Small intestine (tissue), 7 donors: ENCODE measurements at regions not wholly inside any gene's neighbourhood (a gene's known extent, or its start where the extent isn't known, plus 50 kb on each side); places are given as distances from the start of the nearest gene placed in this dataset.

ENCODE experiments used
- DNase-seq, 2 donors: peaks; one replicate each; pipeline versions ENCODE4 v3.0.0 to v3.0.0-alpha.2; 2013
- FAIRE-seq: peaks from 2 replicates; lab custom pipeline; 2012; peaks lifted over from hg19 to GRCh38; lab: Jason Lieb, UNC
- H3K27ac ChIP-seq, 3 donors: one replicate each; pipeline ENCODE4 v1.5.1; 2013; ENCODE audit warnings: low read length in 2 of 3, mild to moderate bottlenecking in 2 of 3, control low read depth in 1 of 3, inconsistent platforms in 1 of 3, low read depth in 1 of 3, moderate library complexity in 1 of 3
- H3K27me3 ChIP-seq, 3 donors: one replicate each; pipeline ENCODE4 v1.6.1; 2013; ENCODE audit warnings: low read length in 3 of 3, inconsistent platforms in 1 of 3; ENCODE audit not compliant: control insufficient read depth in 3 of 3, insufficient read depth in 3 of 3
- H3K36me3 ChIP-seq, 3 donors: one replicate each; pipeline ENCODE4 v1.6.1; 2013; ENCODE audit warnings: low read length in 3 of 3, inconsistent platforms in 1 of 3, low read depth in 1 of 3, mild to moderate bottlenecking in 1 of 3, moderate library complexity in 1 of 3; ENCODE audit not compliant: control insufficient read depth in 3 of 3, insufficient read depth in 2 of 3
- H3K4me1 ChIP-seq, 3 donors: one replicate each; pipeline ENCODE4 v1.6.1; 2013; ENCODE audit warnings: low read length in 2 of 3, inconsistent platforms in 1 of 3, low read depth in 1 of 3, mild to moderate bottlenecking in 1 of 3, moderate library complexity in 1 of 3; ENCODE audit not compliant: control insufficient read depth in 3 of 3, insufficient read depth in 2 of 3
- H3K4me3 ChIP-seq, 3 donors: one replicate each; pipeline ENCODE4 v1.5.1; 2013; ENCODE audit warnings: low read length in 3 of 3, control low read depth in 1 of 3, inconsistent platforms in 1 of 3, low read depth in 1 of 3, mild to moderate bottlenecking in 1 of 3, moderate library complexity in 1 of 3
- H3K9me3 ChIP-seq, 2 donors: one replicate each; pipeline ENCODE4 v1.6.1; 2013; ENCODE audit warnings: low read depth in 1 of 2, low read length in 1 of 2; ENCODE audit not compliant: control insufficient read depth in 2 of 2, insufficient read depth in 1 of 2
- WGBS, 3 donors: extraction: QIAGEN DNeasy Blood & Tissue Kit; methylation state at CpG; one replicate each; pipeline ENCODE4 v1.1.7; 2013; 5-methylcytosine and 5-hydroxymethylcytosine counted together
- donor health status: healthy with polysubstance abuse.
- donor health status: control.
- donor health status: control.
- donor health status: Bipolar disorder and iron deficiency.
- donor health status: healthy.

DNA sequence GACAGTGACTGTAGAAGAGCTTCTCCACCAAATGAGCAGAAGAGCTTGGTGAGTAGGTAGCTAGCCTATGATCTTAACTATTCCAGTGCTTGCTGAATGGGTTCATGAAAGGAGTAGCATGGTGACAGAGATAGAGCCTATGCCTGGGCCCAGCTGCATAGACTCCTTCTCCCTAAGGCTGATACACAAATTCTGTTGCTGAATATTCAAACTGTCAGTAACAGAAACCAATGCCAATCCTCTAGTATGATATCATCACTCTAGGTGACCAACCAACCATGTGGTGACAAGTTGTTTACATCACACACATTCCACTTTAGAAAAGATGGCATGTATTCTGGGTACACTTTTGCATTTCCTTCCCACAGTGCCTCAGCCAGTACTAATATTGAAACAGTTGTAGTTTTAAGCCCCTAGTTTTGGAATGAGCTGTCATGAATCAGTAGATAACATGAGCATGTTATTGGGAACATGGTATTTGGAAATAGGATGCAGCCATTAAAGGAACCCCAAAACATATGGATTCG is 103.4 kb upstream of the GRXCR1 start:
- Histone ChIP-seq H3K9me3 (no peaks in the 10 kb centered on the region), H3K27me3 (peaks cover 0 to 4% (median 0%) of the 10 kb centered on the region in 3 donors), H3K4me3 (no peak overlapping the region), H3K27ac (no peak overlapping the region), H3K4me1 (no peaks in the 10 kb centered on the region), H3K36me3 (no peaks in the 10 kb centered on the region)
- no peak for DNase-seq
- WGBS, 3 donors = 71 to 85% (median 83%) methylated on average over 1 of the region's 1 CpG
- no peak for FAIRE-seq

- peaks cover 0 to 4% (median 0%) of the 10 kb centered on the region in 3 donors for H3K27me3 ChIP-seq
- no peaks in the 10 kb centered on the region for H3K4me1 ChIP-seq
- 88 to 90% (median 88%) methylated on average over 6 of the region's 6 CpGs for WGBS, 3 donors
- FAIRE-seq = no peak
- H3K9me3 ChIP-seq = no peaks in the 10 kb centered on the region
- no peak overlapping the region for H3K27ac ChIP-seq
- DNase-seq = no peak
- H3K36me3 ChIP-seq = no peaks in the 10 kb centered on the region
- no peak overlapping the region for H3K4me3 ChIP-seq
These were observed 105.4 kb upstream of the GRXCR1 start for GRCh38 chr4:42787079-42787463.

DNA sequence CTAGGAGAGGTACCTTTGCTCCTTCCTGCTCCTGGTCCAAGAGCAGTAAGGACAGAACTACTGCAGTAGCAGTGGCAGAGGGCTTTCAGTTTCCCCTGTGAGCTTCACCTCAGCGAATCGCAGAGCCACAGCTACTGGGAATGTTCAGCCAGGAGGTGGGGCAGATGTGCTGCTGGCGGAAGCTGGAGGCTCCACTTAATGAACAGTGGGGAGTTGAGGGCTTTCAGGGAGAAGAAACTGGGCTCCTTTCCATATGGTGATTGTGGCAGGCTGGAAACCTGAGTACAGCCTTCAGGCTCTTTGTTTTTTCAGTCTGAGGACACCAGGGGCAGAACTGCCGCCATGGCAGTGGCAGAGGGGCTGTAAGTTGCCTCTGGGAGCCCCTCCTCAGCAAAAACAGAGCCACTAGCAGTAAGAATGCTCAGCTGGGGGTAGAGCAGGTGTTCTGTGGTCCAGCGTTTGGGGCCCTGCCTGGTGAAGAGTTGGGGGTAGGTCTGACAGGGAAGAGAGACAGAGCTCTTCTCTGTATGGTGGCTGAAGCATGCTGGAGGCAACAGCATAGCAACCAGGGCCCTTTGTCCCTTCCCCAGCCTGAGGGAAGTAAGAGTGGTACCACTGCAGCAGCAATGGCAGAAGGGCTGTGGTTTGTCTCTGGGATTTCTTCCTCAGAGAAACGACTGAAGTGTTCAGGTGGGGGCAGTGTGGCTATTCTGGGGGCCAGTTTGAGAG is 106.0 kb upstream of the GRXCR1 start:
- Histone ChIP-seq H3K4me3 (no peak overlapping the region), H3K27ac (no peak overlapping the region), H3K4me1 (no peaks in the 10 kb centered on the region), H3K27me3 (peaks cover 0 to 4% (median 0%) of the 10 kb centered on the region in 3 donors), H3K36me3 (no peaks in the 10 kb centered on the region), H3K9me3 (no peaks in the 10 kb centered on the region)
- no peak for FAIRE-seq
- DNase-seq = no peak
- WGBS, 3 donors = 48 to 61% (median 51%) methylated on average over 6 of the region's 6 CpGs

GRCh38 chr4:42785817-42786216 is 106.7 kb upstream of the GRXCR1 start:
- no peak for FAIRE-seq
- Histone ChIP-seq H3K9me3 (no peaks in the 10 kb centered on the region), H3K27ac (no peak overlapping the region), H3K36me3 (no peaks in the 10 kb centered on the region), H3K4me1 (no peaks in the 10 kb centered on the region), H3K4me3 (no peak overlapping the region), H3K27me3 (peaks cover 0 to 4% (median 0%) of the 10 kb centered on the region in 3 donors)
- WGBS, 3 donors = 84 to 91% (median 89%) methylated on average over 5 of the region's 5 CpGs
- DNase-seq = no peak

DNA sequence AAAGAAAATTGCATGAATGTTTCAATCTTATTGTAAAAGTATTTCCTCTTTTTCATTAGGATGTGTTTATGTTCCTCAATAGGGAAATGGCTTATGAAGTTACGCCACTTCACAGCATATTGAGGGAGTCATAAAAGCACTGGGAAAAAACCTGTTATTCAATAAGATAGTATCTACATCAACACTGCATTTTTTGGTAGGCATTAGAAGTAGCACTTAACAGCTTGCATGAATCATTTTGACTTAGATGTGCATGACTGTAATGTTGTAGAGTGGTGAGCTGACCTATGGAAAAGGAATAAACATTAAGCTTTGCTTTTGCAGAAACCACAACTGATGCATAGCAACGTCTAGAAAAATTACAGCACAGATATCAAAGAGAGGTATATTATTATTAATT is 111.2 kb upstream of the GRXCR1 start:
- H3K27ac ChIP-seq = no peak overlapping the region
- 44 to 67% (median 57%) methylated on average over 2 of the region's 2 CpGs for WGBS, 3 donors

GRCh38 chr4:42778349-42778748 is 114.2 kb upstream of the GRXCR1 start:
- Histone ChIP-seq H3K4me3 (no peak overlapping the region), H3K36me3 (no peaks in the 10 kb centered on the region), H3K4me1 (no peaks in the 10 kb centered on the region), H3K27me3 (no peaks in the 10 kb centered on the region), H3K9me3 (no peaks in the 10 kb centered on the region), H3K27ac (no peak overlapping the region)
- 46 to 61% (median 56%) methylated on average over 6 of the region's 6 CpGs for WGBS, 3 donors
- no peak for DNase-seq
- no peak for FAIRE-seq

More for the DNA sequence above, 111.2 kb upstream of the GRXCR1 start:
- no peaks in the 10 kb centered on the region for H3K4me1 ChIP-seq
- H3K4me3 ChIP-seq = no peak overlapping the region
- no peak for FAIRE-seq
- DNase-seq = no peak
- H3K9me3 ChIP-seq = no peaks in the 10 kb centered on the region
- peaks cover 0 to 1% (median 0%) of the 10 kb centered on the region in 3 donors for H3K27me3 ChIP-seq
- H3K36me3 ChIP-seq = no peaks in the 10 kb centered on the region

DNA sequence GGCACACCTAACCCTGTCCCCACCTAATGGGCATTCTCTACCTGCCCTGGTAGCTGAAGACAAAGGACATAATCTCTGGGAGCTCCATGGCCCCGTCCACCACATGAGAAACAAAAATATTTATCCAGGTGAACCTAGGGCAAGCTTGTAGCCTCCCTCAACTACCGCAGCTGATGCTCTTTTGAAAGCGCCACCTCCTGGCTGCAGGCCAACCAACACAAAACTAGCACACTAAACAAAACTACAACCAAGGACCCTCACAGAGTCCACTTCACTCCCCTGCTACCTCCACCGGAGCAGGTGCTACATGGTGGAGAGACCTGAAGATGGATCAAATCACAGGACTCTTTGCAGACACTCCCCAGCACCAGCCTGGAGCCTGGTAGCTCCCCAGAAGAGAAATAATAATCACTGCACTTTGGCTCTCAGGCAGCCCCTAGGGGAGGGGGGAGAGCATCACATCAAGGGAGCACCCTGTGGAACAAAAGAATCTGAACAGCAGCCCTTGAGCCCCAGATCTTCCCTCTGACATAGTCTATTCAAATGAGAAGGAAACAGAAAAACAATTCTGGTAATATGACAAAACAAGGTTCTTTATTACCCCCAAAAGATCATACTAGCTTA is 111.3 kb upstream of the ATP8A1 start:
- FAIRE-seq = no peak
- WGBS, 3 donors = 54 to 64% (median 59%) methylated on average over 4 of the region's 4 CpGs
- no peak overlapping the region for H3K27ac ChIP-seq
- no peaks in the 10 kb centered on the region for H3K4me1 ChIP-seq
- no peak overlapping the region for H3K4me3 ChIP-seq
- no peaks in the 10 kb centered on the region for H3K9me3 ChIP-seq
- H3K27me3 ChIP-seq = no peaks in the 10 kb centered on the region
- DNase-seq = no peak
- H3K36me3 ChIP-seq = no peaks in the 10 kb centered on the region

- H3K4me3 ChIP-seq = no peak overlapping the region
- no peaks in the 10 kb centered on the region for H3K4me1 ChIP-seq
- DNase-seq = no peak
- H3K27me3 ChIP-seq = no peaks in the 10 kb centered on the region
- 82 to 83% (median 83%) methylated on average over 9 of the region's 9 CpGs for WGBS, 3 donors
- no peak overlapping the region for H3K27ac ChIP-seq
- no peak for FAIRE-seq
- H3K36me3 ChIP-seq = no peaks in the 10 kb centered on the region
- H3K9me3 ChIP-seq = no peaks in the 10 kb centered on the region
These were observed 110.8 kb upstream of the ATP8A1 start for GRCh38 chr4:42767669-42768068.
